PFSK-1 (cell line): ENCODE measurements at regions not wholly inside any gene's neighbourhood (a gene's known extent, or its start where the extent isn't known, plus 50 kb on each side); places are given as distances from the start of the nearest gene placed in this dataset.

Experiments
- FOXP2 ChIP-seq: optimal IDR thresholded peaks from 2 replicates; pipeline ENCODE3; 2011; ENCODE audit warnings: borderline replicate concordance, control low read depth, inconsistent platforms; ENCODE audit not compliant: insufficient read depth; ENCODE audit errors: extremely low read length, extremely low read depth
- POLR2AphosphoS5 ChIP-seq: IDR thresholded peaks from 2 replicates; pipeline ENCODE4 v1.6.1; 2012; ENCODE audit warnings: low read depth, mild to moderate bottlenecking, control low read depth, low read length, moderate library complexity
- SIN3A ChIP-seq: IDR thresholded peaks from 2 replicates; pipeline ENCODE4 v1.6.1; 2012; ENCODE audit warnings: mild to moderate bottlenecking, low read length, moderate library complexity, borderline replicate concordance; ENCODE audit not compliant: insufficient read depth
- TAF1 ChIP-seq: IDR thresholded peaks from 2 replicates; pipeline ENCODE4 v1.6.1; 2012; ENCODE audit warnings: low read length, control low read depth, borderline replicate concordance; ENCODE audit not compliant: insufficient read depth
- TF ChIP-seq, protein P1 (sequence below), 2 experiments: IDR thresholded peaks; 2 replicates each; pipeline versions ENCODE4 v1.6.1 to v1.8.0; 2011 to 2012; ENCODE audit warnings: low read depth in 2 of 2, low read length in 2 of 2, control low read depth in 1 of 2, inconsistent platforms in 1 of 2, mild to moderate bottlenecking in 1 of 2, moderate library complexity in 1 of 2; ENCODE audit not compliant: insufficient read depth in 1 of 2

GRCh38 chr2:236833501-236834073, 252.1 kb upstream of the COPS8 start:
- TF ChIP-seq FOXP2: no peak
- TF ChIP-seq, protein P1, sequence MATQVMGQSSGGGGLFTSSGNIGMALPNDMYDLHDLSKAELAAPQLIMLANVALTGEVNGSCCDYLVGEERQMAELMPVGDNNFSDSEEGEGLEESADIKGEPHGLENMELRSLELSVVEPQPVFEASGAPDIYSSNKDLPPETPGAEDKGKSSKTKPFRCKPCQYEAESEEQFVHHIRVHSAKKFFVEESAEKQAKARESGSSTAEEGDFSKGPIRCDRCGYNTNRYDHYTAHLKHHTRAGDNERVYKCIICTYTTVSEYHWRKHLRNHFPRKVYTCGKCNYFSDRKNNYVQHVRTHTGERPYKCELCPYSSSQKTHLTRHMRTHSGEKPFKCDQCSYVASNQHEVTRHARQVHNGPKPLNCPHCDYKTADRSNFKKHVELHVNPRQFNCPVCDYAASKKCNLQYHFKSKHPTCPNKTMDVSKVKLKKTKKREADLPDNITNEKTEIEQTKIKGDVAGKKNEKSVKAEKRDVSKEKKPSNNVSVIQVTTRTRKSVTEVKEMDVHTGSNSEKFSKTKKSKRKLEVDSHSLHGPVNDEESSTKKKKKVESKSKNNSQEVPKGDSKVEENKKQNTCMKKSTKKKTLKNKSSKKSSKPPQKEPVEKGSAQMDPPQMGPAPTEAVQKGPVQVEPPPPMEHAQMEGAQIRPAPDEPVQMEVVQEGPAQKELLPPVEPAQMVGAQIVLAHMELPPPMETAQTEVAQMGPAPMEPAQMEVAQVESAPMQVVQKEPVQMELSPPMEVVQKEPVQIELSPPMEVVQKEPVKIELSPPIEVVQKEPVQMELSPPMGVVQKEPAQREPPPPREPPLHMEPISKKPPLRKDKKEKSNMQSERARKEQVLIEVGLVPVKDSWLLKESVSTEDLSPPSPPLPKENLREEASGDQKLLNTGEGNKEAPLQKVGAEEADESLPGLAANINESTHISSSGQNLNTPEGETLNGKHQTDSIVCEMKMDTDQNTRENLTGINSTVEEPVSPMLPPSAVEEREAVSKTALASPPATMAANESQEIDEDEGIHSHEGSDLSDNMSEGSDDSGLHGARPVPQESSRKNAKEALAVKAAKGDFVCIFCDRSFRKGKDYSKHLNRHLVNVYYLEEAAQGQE (IDR thresholded peaks at IDR 0.05; ENCODE audit: insufficient read depth in 1 of 2, low read depth in 2 of 2, low read length in 2 of 2): no peak
- TF ChIP-seq SIN3A: no peak
- no peak for TF ChIP-seq POLR2AphosphoS5
- TF ChIP-seq TAF1: no peak

GRCh38 chr2:236834284-236834683, 251.4 kb upstream of the COPS8 start:
- TF ChIP-seq SIN3A (no peak), TAF1 (no peak), POLR2AphosphoS5 (no peak), FOXP2 (no peak)
- TF ChIP-seq, protein P1 (IDR thresholded peaks at IDR 0.05; ENCODE audit: insufficient read depth in 1 of 2, low read depth in 2 of 2, low read length in 2 of 2): no peak

GRCh38 chr2:236835307-236836024, 250.2 kb upstream of the COPS8 start:
- TF ChIP-seq TAF1 (no peak), FOXP2 (no peak), POLR2AphosphoS5 (no peak), SIN3A (no peak)
- TF ChIP-seq, protein P1 (IDR thresholded peaks at IDR 0.05; ENCODE audit: insufficient read depth in 1 of 2, low read depth in 2 of 2, low read length in 2 of 2): no peak

GRCh38 chr2:236840215-236840614, 245.5 kb upstream of the COPS8 start:
- no peak for TF ChIP-seq TAF1
- TF ChIP-seq POLR2AphosphoS5: no peak
- no peak for TF ChIP-seq FOXP2
- no peak for TF ChIP-seq SIN3A

- TF ChIP-seq, protein P1 (IDR thresholded peaks at IDR 0.05; ENCODE audit: insufficient read depth in 1 of 2, low read depth in 2 of 2, low read length in 2 of 2): no peak
- no peak for TF ChIP-seq FOXP2
- no peak for TF ChIP-seq SIN3A
- no peak for TF ChIP-seq TAF1
- no peak for TF ChIP-seq POLR2AphosphoS5
Measured at GRCh38 chr2:236840857-236841256, 244.8 kb upstream of the COPS8 start.
